ENCODE measurements at regions not wholly inside any gene's neighbourhood (a gene's known extent, or its start where the extent isn't known, plus 50 kb on each side); places are given as distances from the start of the nearest gene placed in this dataset.

DNA sequence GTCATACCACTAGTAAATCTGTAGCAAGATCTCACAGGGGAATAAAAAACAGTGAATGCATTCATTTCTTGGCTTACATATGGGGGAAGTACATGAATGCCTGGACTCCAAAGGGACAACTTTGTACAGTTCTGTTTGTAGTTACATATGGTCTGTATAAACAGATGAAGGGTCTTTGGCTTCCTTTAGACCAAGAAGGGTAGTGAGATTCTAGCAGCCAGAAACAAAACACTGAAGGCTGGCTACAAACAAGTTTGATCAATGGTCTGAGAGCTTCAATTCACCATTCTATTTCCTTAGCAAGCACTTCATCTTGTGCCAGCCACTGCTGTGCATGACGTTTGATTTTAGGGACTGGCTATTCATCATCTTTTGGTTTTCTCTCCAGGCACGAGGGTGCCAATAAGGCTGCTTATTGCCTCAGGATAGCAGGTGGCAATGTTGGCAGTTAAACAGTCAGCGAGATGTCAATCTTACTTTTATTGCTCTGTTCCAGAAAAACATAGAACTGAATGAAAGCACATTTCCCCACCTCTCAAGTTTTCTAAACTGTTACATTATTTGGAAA is 313.7 kb upstream of the COL8A1 start:
- no peak overlapping the region for H4K8ac ChIP-seq (ENCODE audit: low read depth, low read length)
- no peak overlapping the region for H3K18ac ChIP-seq (ENCODE audit: low read length)
- no peak overlapping the region for H3K9ac ChIP-seq (ENCODE audit: low read depth, low read length, poor library complexity)
- no peak overlapping the region for H2BK15ac ChIP-seq (ENCODE audit: low read length)
- no peak overlapping the region for H3K4me3 ChIP-seq (ENCODE audit: low read length in 2 of 2)
- H3K14ac ChIP-seq (ENCODE audit: low read length), result no peak overlapping the region
- H3K23ac ChIP-seq (ENCODE audit: low read depth, low read length, poor library complexity), result no peak overlapping the region
- no peaks in the 10 kb centered on the region for H3K4me1 ChIP-seq (ENCODE audit: control insufficient read depth in 2 of 2, insufficient read depth in 1 of 2, low read depth in 1 of 2, low read length in 2 of 2)
- H2BK12ac ChIP-seq (ENCODE audit: low read length), result no peak overlapping the region
- H2AK5ac ChIP-seq (ENCODE audit: low read depth, low read length), result no peak overlapping the region
- H2BK5ac ChIP-seq (ENCODE audit: low read length), result no peak overlapping the region
- no peak overlapping the region for H2AFZ ChIP-seq (ENCODE audit: low read length)
- no peaks in the 10 kb centered on the region for H3K36me3 ChIP-seq (replicated peaks in 1 of 2; ENCODE audit: control insufficient read depth in 2 of 2, insufficient read depth in 2 of 2, low read length in 2 of 2)
- no peak overlapping the region for H3K27ac ChIP-seq (replicated peaks; ENCODE audit: low read length)
- H3K4me2 ChIP-seq (ENCODE audit: insufficient read depth, low read length, poor library complexity, severe bottlenecking), result no peak overlapping the region
- DNase-seq (ENCODE audit: low spot score), result no peak
- H3K79me1 ChIP-seq (ENCODE audit: low read depth, low read length), result no peaks in the 10 kb centered on the region
- no peak overlapping the region for H2BK120ac ChIP-seq (ENCODE audit: low read depth, low read length)
- no peak overlapping the region for H4K91ac ChIP-seq (ENCODE audit: low read depth, low read length, poor library complexity)
- H3K4ac ChIP-seq (ENCODE audit: low read length), result no peak overlapping the region
- WGBS, 2 donors (ENCODE audit: extremely low coverage in 2 of 2, insufficient read length in 2 of 2, insufficient replicate concordance in 1 of 2), result no CpG with 5 or more reads among the region's 3 CpGs
- no peaks in the 10 kb centered on the region for H3K27me3 ChIP-seq (ENCODE audit: control insufficient read depth in 3 of 3, insufficient read depth in 3 of 3, low read depth in 1 of 3, low read length in 3 of 3)
- no peaks in the 10 kb centered on the region for H3K9me3 ChIP-seq (replicated peaks in 1 of 2; ENCODE audit: control insufficient read depth in 2 of 2, insufficient read depth in 1 of 2, low read depth in 1 of 2, low read length in 2 of 2)

DNA sequence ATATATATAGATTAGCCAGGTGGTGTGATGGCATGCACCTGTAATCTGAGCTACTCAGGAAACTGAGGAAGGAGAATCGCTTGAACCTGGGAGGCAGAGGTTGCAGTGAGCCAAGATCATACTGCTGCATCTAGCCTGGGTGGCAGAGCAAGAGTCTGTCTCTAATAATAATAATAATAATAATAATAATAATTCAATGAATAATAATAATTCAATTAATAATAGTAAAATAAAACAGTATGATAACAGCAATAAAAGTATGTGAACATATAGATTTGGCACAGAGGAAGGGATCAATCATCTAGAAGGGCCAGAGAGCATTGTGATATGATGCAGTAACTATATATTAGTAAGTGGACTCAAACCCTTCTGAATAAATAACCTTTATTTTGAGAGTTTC is 314.5 kb upstream of the COL8A1 start:
- Histone ChIP-seq H3K27me3 (ENCODE audit: control insufficient read depth in 3 of 3, insufficient read depth in 3 of 3, low read depth in 1 of 3, low read length in 3 of 3) (no peaks in the 10 kb centered on the region), H2AFZ (ENCODE audit: low read length) (no peak overlapping the region), H2BK15ac (ENCODE audit: low read length) (no peak overlapping the region), H3K14ac (ENCODE audit: low read length) (no peak overlapping the region), H3K4ac (ENCODE audit: low read length) (no peak overlapping the region), H3K4me1 (ENCODE audit: control insufficient read depth in 2 of 2, insufficient read depth in 1 of 2, low read depth in 1 of 2, low read length in 2 of 2) (no peaks in the 10 kb centered on the region), H3K79me1 (ENCODE audit: low read depth, low read length) (no peaks in the 10 kb centered on the region), H2BK120ac (ENCODE audit: low read depth, low read length) (no peak overlapping the region), H2BK5ac (ENCODE audit: low read length) (no peak overlapping the region), H3K4me3 (ENCODE audit: low read length in 2 of 2) (no peak overlapping the region), H4K91ac (ENCODE audit: low read depth, low read length, poor library complexity) (no peak overlapping the region), H3K27ac (replicated peaks; ENCODE audit: low read length) (no peak overlapping the region), H3K36me3 (replicated peaks in 1 of 2; ENCODE audit: control insufficient read depth in 2 of 2, insufficient read depth in 2 of 2, low read length in 2 of 2) (no peaks in the 10 kb centered on the region), H3K4me2 (ENCODE audit: insufficient read depth, low read length, poor library complexity, severe bottlenecking) (no peak overlapping the region), H3K9me3 (replicated peaks in 1 of 2; ENCODE audit: control insufficient read depth in 2 of 2, insufficient read depth in 1 of 2, low read depth in 1 of 2, low read length in 2 of 2) (no peaks in the 10 kb centered on the region), H4K8ac (ENCODE audit: low read depth, low read length) (no peak overlapping the region), H2BK12ac (ENCODE audit: low read length) (no peak overlapping the region), H3K9ac (ENCODE audit: low read depth, low read length, poor library complexity) (no peak overlapping the region), H2AK5ac (ENCODE audit: low read depth, low read length) (no peak overlapping the region), H3K18ac (ENCODE audit: low read length) (no peak overlapping the region), H3K23ac (ENCODE audit: low read depth, low read length, poor library complexity) (no peak overlapping the region)
- no peak for DNase-seq (ENCODE audit: low spot score)
- no CpG with 5 or more reads among the region's 1 CpG for WGBS, 2 donors (ENCODE audit: extremely low coverage in 2 of 2, insufficient read length in 2 of 2, insufficient replicate concordance in 1 of 2)

DNA sequence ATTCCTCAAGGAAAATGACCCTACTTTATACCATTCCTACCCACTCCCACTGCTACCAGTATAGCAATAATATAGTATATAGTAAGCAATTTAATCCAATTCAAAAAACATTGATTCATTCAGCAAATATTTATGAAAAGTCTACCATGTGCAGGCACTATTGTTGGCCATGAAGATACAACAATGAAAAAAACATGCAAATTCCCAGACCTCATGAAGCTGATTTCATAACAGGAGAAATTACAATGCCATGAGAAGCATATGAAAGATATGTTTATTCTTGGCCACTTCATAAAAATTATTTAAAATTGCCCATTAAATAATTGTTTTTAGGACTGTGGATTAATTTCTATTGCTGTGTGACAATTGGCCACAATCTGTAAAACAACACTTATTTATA is 315.8 kb upstream of the COL8A1 start:
- H3K4ac ChIP-seq (ENCODE audit: low read length), result no peak overlapping the region
- H2BK120ac ChIP-seq (ENCODE audit: low read depth, low read length), result no peak overlapping the region
- H2AFZ ChIP-seq (ENCODE audit: low read length), result no peak overlapping the region
- H3K18ac ChIP-seq (ENCODE audit: low read length), result no peak overlapping the region
- H3K36me3 ChIP-seq (replicated peaks in 1 of 2; ENCODE audit: control insufficient read depth in 2 of 2, insufficient read depth in 2 of 2, low read length in 2 of 2), result no peaks in the 10 kb centered on the region
- no peak overlapping the region for H3K27ac ChIP-seq (replicated peaks; ENCODE audit: low read length)
- H2AK5ac ChIP-seq (ENCODE audit: low read depth, low read length), result no peak overlapping the region
- H3K27me3 ChIP-seq (ENCODE audit: control insufficient read depth in 3 of 3, insufficient read depth in 3 of 3, low read depth in 1 of 3, low read length in 3 of 3), result no peaks in the 10 kb centered on the region
- no peak overlapping the region for H3K14ac ChIP-seq (ENCODE audit: low read length)
- H3K4me2 ChIP-seq (ENCODE audit: insufficient read depth, low read length, poor library complexity, severe bottlenecking), result no peak overlapping the region
- no peaks in the 10 kb centered on the region for H3K9me3 ChIP-seq (replicated peaks in 1 of 2; ENCODE audit: control insufficient read depth in 2 of 2, insufficient read depth in 1 of 2, low read depth in 1 of 2, low read length in 2 of 2)
- no peak overlapping the region for H2BK5ac ChIP-seq (ENCODE audit: low read length)
- no peak for DNase-seq (ENCODE audit: low spot score)
- no peak overlapping the region for H2BK12ac ChIP-seq (ENCODE audit: low read length)
- H3K79me1 ChIP-seq (ENCODE audit: low read depth, low read length), result no peaks in the 10 kb centered on the region
- H3K4me1 ChIP-seq (ENCODE audit: control insufficient read depth in 2 of 2, insufficient read depth in 1 of 2, low read depth in 1 of 2, low read length in 2 of 2), result no peaks in the 10 kb centered on the region
- no peak overlapping the region for H4K8ac ChIP-seq (ENCODE audit: low read depth, low read length)
- no peak overlapping the region for H3K23ac ChIP-seq (ENCODE audit: low read depth, low read length, poor library complexity)
- no peak overlapping the region for H3K4me3 ChIP-seq (ENCODE audit: low read length in 2 of 2)
- no peak overlapping the region for H2BK15ac ChIP-seq (ENCODE audit: low read length)
- no peak overlapping the region for H4K91ac ChIP-seq (ENCODE audit: low read depth, low read length, poor library complexity)
- no peak overlapping the region for H3K9ac ChIP-seq (ENCODE audit: low read depth, low read length, poor library complexity)

DNA sequence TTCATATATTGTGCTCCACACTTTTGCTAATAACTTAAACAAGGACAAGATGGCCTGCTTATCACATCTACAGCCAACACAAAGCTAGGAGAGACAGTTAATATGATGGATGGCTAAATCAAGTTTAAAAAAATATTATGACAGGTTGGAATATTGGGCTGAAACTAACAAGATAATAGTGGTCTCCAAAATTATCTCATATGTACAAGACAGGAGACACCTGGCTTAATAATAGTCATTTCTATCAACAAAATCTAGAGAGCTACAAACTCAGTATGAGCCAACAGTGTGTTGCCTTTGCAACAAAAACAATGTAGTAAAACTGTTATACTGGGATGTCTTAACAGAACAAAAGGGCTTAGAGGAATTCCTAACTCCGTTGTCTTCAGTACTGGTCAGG is 317.1 kb upstream of the COL8A1 start:
- no peak for DNase-seq (ENCODE audit: low spot score)
- no peaks in the 10 kb centered on the region for H3K9me3 ChIP-seq (replicated peaks in 1 of 2; ENCODE audit: control insufficient read depth in 2 of 2, insufficient read depth in 1 of 2, low read depth in 1 of 2, low read length in 2 of 2)
- no peak overlapping the region for H4K91ac ChIP-seq (ENCODE audit: low read depth, low read length, poor library complexity)
- H2BK12ac ChIP-seq (ENCODE audit: low read length), result no peak overlapping the region
- no peak overlapping the region for H2AFZ ChIP-seq (ENCODE audit: low read length)
- no peak overlapping the region for H3K4me2 ChIP-seq (ENCODE audit: insufficient read depth, low read length, poor library complexity, severe bottlenecking)
- H3K18ac ChIP-seq (ENCODE audit: low read length), result no peak overlapping the region
- H3K9ac ChIP-seq (ENCODE audit: low read depth, low read length, poor library complexity), result no peak overlapping the region
- no peak overlapping the region for H3K4ac ChIP-seq (ENCODE audit: low read length)
- no peak overlapping the region for H2BK5ac ChIP-seq (ENCODE audit: low read length)
- H3K4me3 ChIP-seq (ENCODE audit: low read length in 2 of 2), result no peak overlapping the region
- no CpG with 5 or more reads among the region's 1 CpG for WGBS, 2 donors (ENCODE audit: extremely low coverage in 2 of 2, insufficient read length in 2 of 2, insufficient replicate concordance in 1 of 2)
- H3K14ac ChIP-seq (ENCODE audit: low read length), result no peak overlapping the region
- no peaks in the 10 kb centered on the region for H3K4me1 ChIP-seq (ENCODE audit: control insufficient read depth in 2 of 2, insufficient read depth in 1 of 2, low read depth in 1 of 2, low read length in 2 of 2)
- no peak overlapping the region for H4K8ac ChIP-seq (ENCODE audit: low read depth, low read length)
- no peak overlapping the region for H3K23ac ChIP-seq (ENCODE audit: low read depth, low read length, poor library complexity)
- H3K79me1 ChIP-seq (ENCODE audit: low read depth, low read length), result no peaks in the 10 kb centered on the region
- H2BK15ac ChIP-seq (ENCODE audit: low read length), result no peak overlapping the region
- H3K27me3 ChIP-seq (ENCODE audit: control insufficient read depth in 3 of 3, insufficient read depth in 3 of 3, low read depth in 1 of 3, low read length in 3 of 3), result no peaks in the 10 kb centered on the region
- H2BK120ac ChIP-seq (ENCODE audit: low read depth, low read length), result no peak overlapping the region
- no peak overlapping the region for H3K27ac ChIP-seq (replicated peaks; ENCODE audit: low read length)
- no peak overlapping the region for H2AK5ac ChIP-seq (ENCODE audit: low read depth, low read length)
- no peaks in the 10 kb centered on the region for H3K36me3 ChIP-seq (replicated peaks in 1 of 2; ENCODE audit: control insufficient read depth in 2 of 2, insufficient read depth in 2 of 2, low read length in 2 of 2)
